ENCODE measurements at regions not wholly inside any gene's neighbourhood (a gene's known extent, or its start where the extent isn't known, plus 50 kb on each side); places are given as distances from the start of the nearest gene placed in this dataset.

DNA sequence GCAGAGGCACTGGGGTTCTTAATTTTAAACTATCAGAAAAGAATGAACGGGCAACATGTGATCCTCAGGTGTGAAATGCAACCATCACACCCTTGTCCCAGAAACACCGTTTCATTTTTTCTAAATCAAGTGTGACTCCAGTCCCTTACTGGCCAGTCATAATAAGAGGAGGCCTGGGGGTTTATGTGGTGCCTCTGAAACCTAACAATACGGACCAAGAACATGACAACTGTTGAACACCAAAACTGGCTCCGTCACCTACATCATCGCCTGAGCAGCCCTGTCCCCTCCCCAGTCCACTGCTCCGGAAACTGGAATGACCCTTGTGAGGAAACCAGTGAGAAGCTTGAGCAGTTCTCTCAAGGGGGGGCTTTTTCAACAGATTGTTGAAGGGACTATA lies 55.9 kb upstream of the KIF26B start:
- TF ChIP-seq EZH2 (IDR thresholded peaks at IDR 0.05) (no peak), FOXP2 (optimal IDR thresholded peaks at IDR 0.05; ENCODE audit: control extremely low read depth, extremely low read length, insufficient read depth) (no peak)

Data from SK-N-MC (cell line).